ENCODE measurements at regions not wholly inside any gene's neighbourhood (a gene's known extent, or its start where the extent isn't known, plus 50 kb on each side); places are given as distances from the start of the nearest gene placed in this dataset.

- CTCF ChIA-PET = no interaction called here
- H3K36me3 ChIP-seq (ENCODE audit: control insufficient read depth in 2 of 2, extremely low read depth in 1 of 2, insufficient read depth in 2 of 2, low read length in 2 of 2) = no peaks in the 10 kb centered on the region
- intact Hi-C loops (cut with micrococcal nuclease) = no loop called here
Measured at GRCh38 chr18:38534073-38534472, 968.5 kb upstream of the CELF4 start.

More at GRCh38 chr18:38534073-38534472, 968.5 kb upstream of the CELF4 start:
- H3K27me3 ChIP-seq (ENCODE audit: control insufficient read depth in 2 of 2, insufficient read depth in 2 of 2, low read length in 2 of 2) = no peaks in the 10 kb centered on the region
- H3K79me2 ChIP-seq (ENCODE audit: control insufficient read depth, insufficient read depth, low read length) = no peaks in the 10 kb centered on the region
- no peaks in the 10 kb centered on the region for H3K4me1 ChIP-seq (ENCODE audit: control insufficient read depth, extremely low read depth, insufficient read depth, low read length)
- H3K9me3 ChIP-seq (replicated peaks; ENCODE audit: control insufficient read depth, insufficient read depth, low read length) = peaks cover 5% of the 10 kb centered on the region
- no TSS peak for BruUV-seq (replicated peaks)
- no peak overlapping the region for H3K27ac ChIP-seq (ENCODE audit: insufficient read depth, low read depth, low read length)
- H2AFZ ChIP-seq (ENCODE audit: low read depth, low read length) = no peak overlapping the region
- FAIRE-seq (no peak), DNase-seq (ENCODE audit: low read depth, low spot score) (no peak)
- TF ChIP-seq EZH2 (IDR thresholded peaks at IDR 0.05; ENCODE audit: borderline replicate concordance, low read depth, low read length, severe bottlenecking) = no peak
- no peak for TF ChIP-seq POLR2AphosphoS5 (IDR thresholded peaks at IDR 0.05; ENCODE audit: insufficient read depth, low read depth, low read length)
- no peak for TF ChIP-seq POLR2A (IDR thresholded peaks at IDR 0.05; ENCODE audit: low read depth, low read length)
- no peak for TF ChIP-seq GATA2 (IDR thresholded peaks at IDR 0.05; ENCODE audit: insufficient read depth, insufficient read length, low read depth, low read length)
- TF ChIP-seq, protein P1, sequence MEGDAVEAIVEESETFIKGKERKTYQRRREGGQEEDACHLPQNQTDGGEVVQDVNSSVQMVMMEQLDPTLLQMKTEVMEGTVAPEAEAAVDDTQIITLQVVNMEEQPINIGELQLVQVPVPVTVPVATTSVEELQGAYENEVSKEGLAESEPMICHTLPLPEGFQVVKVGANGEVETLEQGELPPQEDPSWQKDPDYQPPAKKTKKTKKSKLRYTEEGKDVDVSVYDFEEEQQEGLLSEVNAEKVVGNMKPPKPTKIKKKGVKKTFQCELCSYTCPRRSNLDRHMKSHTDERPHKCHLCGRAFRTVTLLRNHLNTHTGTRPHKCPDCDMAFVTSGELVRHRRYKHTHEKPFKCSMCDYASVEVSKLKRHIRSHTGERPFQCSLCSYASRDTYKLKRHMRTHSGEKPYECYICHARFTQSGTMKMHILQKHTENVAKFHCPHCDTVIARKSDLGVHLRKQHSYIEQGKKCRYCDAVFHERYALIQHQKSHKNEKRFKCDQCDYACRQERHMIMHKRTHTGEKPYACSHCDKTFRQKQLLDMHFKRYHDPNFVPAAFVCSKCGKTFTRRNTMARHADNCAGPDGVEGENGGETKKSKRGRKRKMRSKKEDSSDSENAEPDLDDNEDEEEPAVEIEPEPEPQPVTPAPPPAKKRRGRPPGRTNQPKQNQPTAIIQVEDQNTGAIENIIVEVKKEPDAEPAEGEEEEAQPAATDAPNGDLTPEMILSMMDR (IDR thresholded peaks at IDR 0.05; ENCODE audit: extremely low read depth in 1 of 2, insufficient read depth in 1 of 2, low read depth in 1 of 2, low read length in 2 of 2) = no peak
- TF ChIP-seq MAX (IDR thresholded peaks at IDR 0.05; ENCODE audit: insufficient read depth, insufficient read length) = no peak
- no peak for TF ChIP-seq FOS (IDR thresholded peaks at IDR 0.05; ENCODE audit: borderline replicate concordance, insufficient read depth, low read length)
- TF ChIP-seq JUN (IDR thresholded peaks at IDR 0.05; ENCODE audit: borderline replicate concordance, insufficient read depth, insufficient read length, low read depth) = no peak
- TF ChIP-seq MYC (IDR thresholded peaks at IDR 0.05; ENCODE audit: low read depth, low read length) = no peak
- dilution Hi-C loops (cut with MboI; ENCODE audit: extremely low pct_ligation_motif_present, low sequenced_read_pairs) = no loop called here
- no peaks in the 10 kb centered on the region for H3K9me1 ChIP-seq (replicated peaks; ENCODE audit: control insufficient read depth, extremely low read depth, insufficient read depth, low read length)
- no peak overlapping the region for H3K9ac ChIP-seq (replicated peaks; ENCODE audit: extremely low read depth, insufficient read depth, low read length)
- H3K4me3 ChIP-seq (replicated peaks in 1 of 3; ENCODE audit: insufficient read depth in 1 of 3, low read depth in 1 of 3, low read length in 3 of 3) = no peak overlapping the region
- no peaks in the 10 kb centered on the region for H4K20me1 ChIP-seq (replicated peaks; ENCODE audit: control insufficient read depth, extremely low read depth, insufficient read depth, low read length)
- no peak overlapping the region for H3K4me2 ChIP-seq (ENCODE audit: insufficient read depth, low read length)
- POLR2A ChIA-PET = no interaction called here

All from endothelial cell of umbilical vein (primary cell).